Large intestine (tissue), 3 donors: ENCODE measurements at regions not wholly inside any gene's neighbourhood (a gene's known extent, or its start where the extent isn't known, plus 50 kb on each side); places are given as distances from the start of the nearest gene placed in this dataset.

Experiments used
- DNase-seq, 2 donors: peaks; one replicate each; pipeline versions ENCODE4 v3.0.0 to v3.0.0-alpha.2; 2013
- H3K27ac ChIP-seq: one replicate; pipeline ENCODE4 v1.5.1; 2013; ENCODE audit warnings: low read length
- H3K27me3 ChIP-seq: 2 replicates; pipeline ENCODE4 v1.6.1; 2013; ENCODE audit warnings: low read length; ENCODE audit not compliant: control insufficient read depth, insufficient read depth
- H3K36me3 ChIP-seq: 2 replicates; pipeline ENCODE4 v1.6.1; 2013; ENCODE audit warnings: low read length; ENCODE audit not compliant: control insufficient read depth, insufficient read depth
- H3K4me1 ChIP-seq: one replicate; pipeline ENCODE4 v1.6.1; 2013; ENCODE audit warnings: low read length; ENCODE audit not compliant: control insufficient read depth, insufficient read depth
- H3K4me3 ChIP-seq: one replicate; pipeline ENCODE4 v1.5.1; 2013; ENCODE audit warnings: low read length
- H3K9me3 ChIP-seq: one replicate; pipeline ENCODE4 v1.6.1; 2013; ENCODE audit warnings: mild to moderate bottlenecking, low read depth, low read length, moderate library complexity; ENCODE audit not compliant: control insufficient read depth
- WGBS: methylation state at CpG from one replicate; pipeline ENCODE4 v1.1.5; 2013; ENCODE audit warnings: low lambda C conversion rate; ENCODE audit not compliant: insufficient coverage; 5-methylcytosine and 5-hydroxymethylcytosine counted together

- Histone ChIP-seq H3K4me3 (no peak overlapping the region), H3K9me3 (no peaks in the 10 kb centered on the region), H3K27ac (no peak overlapping the region), H3K27me3 (no peaks in the 10 kb centered on the region), H3K36me3 (no peaks in the 10 kb centered on the region), H3K4me1 (peaks cover 30% of the 10 kb centered on the region)
- no peak for DNase-seq
- 100% methylated on average over 1 of the region's 12 CpGs for WGBS
These were observed 52.6 kb upstream of the CLINT1 start for GRCh38 chr5:157911568-157911967.
